ENCODE measurements at regions not wholly inside any gene's neighbourhood (a gene's known extent, or its start where the extent isn't known, plus 50 kb on each side); places are given as distances from the start of the nearest gene placed in this dataset.

GRCh38 chr4:122243785-122244184 is 91.7 kb downstream of the BLTP1 start:
- Histone ChIP-seq H3K4me1 (ENCODE audit: control insufficient read depth, insufficient read depth, low read length) (no peaks in the 10 kb centered on the region), H3K36me3 (ENCODE audit: control insufficient read depth in 2 of 2, insufficient read depth in 2 of 2, low read length in 2 of 2) (peaks cover 10 to 24% of the 10 kb centered on the region in 2 donors), H3K27ac (ENCODE audit: low read length) (no peak overlapping the region), H3K27me3 (ENCODE audit: control insufficient read depth in 1 of 2, insufficient read depth in 2 of 2, low read length in 2 of 2) (no peaks in the 10 kb centered on the region), H3K9ac (ENCODE audit: low read length in 2 of 2) (no peak overlapping the region), H3K4me3 (ENCODE audit: low read length in 2 of 2) (no peak overlapping the region), H3K9me3 (ENCODE audit: control insufficient read depth in 2 of 2, low read length in 2 of 2) (no peaks in the 10 kb centered on the region)

GRCh38 chr4:122244764-122245163 is 92.6 kb downstream of the BLTP1 start:
- Histone ChIP-seq H3K36me3 (ENCODE audit: control insufficient read depth in 2 of 2, insufficient read depth in 2 of 2, low read length in 2 of 2) (peaks cover 6 to 23% of the 10 kb centered on the region in 2 donors), H3K27ac (ENCODE audit: low read length) (no peak overlapping the region), H3K9me3 (ENCODE audit: control insufficient read depth in 2 of 2, low read length in 2 of 2) (no peaks in the 10 kb centered on the region), H3K9ac (ENCODE audit: low read length in 2 of 2) (no peak overlapping the region), H3K4me1 (ENCODE audit: control insufficient read depth, insufficient read depth, low read length) (no peaks in the 10 kb centered on the region), H3K27me3 (ENCODE audit: control insufficient read depth in 1 of 2, insufficient read depth in 2 of 2, low read length in 2 of 2) (no peaks in the 10 kb centered on the region), H3K4me3 (ENCODE audit: low read length in 2 of 2) (no peak overlapping the region)

GRCh38 chr4:122246551-122246950 is 94.4 kb downstream of the BLTP1 start:
- Histone ChIP-seq H3K4me3 (ENCODE audit: low read length in 2 of 2) (no peak overlapping the region), H3K4me1 (ENCODE audit: control insufficient read depth, insufficient read depth, low read length) (no peaks in the 10 kb centered on the region), H3K9ac (ENCODE audit: low read length in 2 of 2) (no peak overlapping the region), H3K9me3 (ENCODE audit: control insufficient read depth in 2 of 2, low read length in 2 of 2) (no peaks in the 10 kb centered on the region), H3K36me3 (ENCODE audit: control insufficient read depth in 2 of 2, insufficient read depth in 2 of 2, low read length in 2 of 2) (peaks cover 7 to 22% of the 10 kb centered on the region in 2 donors), H3K27me3 (ENCODE audit: control insufficient read depth in 1 of 2, insufficient read depth in 2 of 2, low read length in 2 of 2) (no peaks in the 10 kb centered on the region), H3K27ac (ENCODE audit: low read length) (no peak overlapping the region)

GRCh38 chr4:122249357-122249756 is 97.2 kb downstream of the BLTP1 start:
- Histone ChIP-seq H3K27ac (ENCODE audit: low read length) (no peak overlapping the region), H3K36me3 (ENCODE audit: control insufficient read depth in 2 of 2, insufficient read depth in 2 of 2, low read length in 2 of 2) (peaks cover 19 to 43% of the 10 kb centered on the region in 2 donors)

GRCh38 chr4:122252584-122252983 is 100.5 kb downstream of the BLTP1 start:
- H3K27me3 ChIP-seq (ENCODE audit: control insufficient read depth in 1 of 2, insufficient read depth in 2 of 2, low read length in 2 of 2), result no peaks in the 10 kb centered on the region
- H3K27ac ChIP-seq (ENCODE audit: low read length), result no peak overlapping the region
- H3K9ac ChIP-seq (ENCODE audit: low read length in 2 of 2), result no peak overlapping the region
- H3K36me3 ChIP-seq (ENCODE audit: control insufficient read depth in 2 of 2, insufficient read depth in 2 of 2, low read length in 2 of 2), result peaks cover 41 to 51% of the 10 kb centered on the region in 2 donors
- no peaks in the 10 kb centered on the region for H3K9me3 ChIP-seq (ENCODE audit: control insufficient read depth in 2 of 2, low read length in 2 of 2)
- H3K4me3 ChIP-seq (ENCODE audit: low read length in 2 of 2), result no peak overlapping the region
- H3K4me1 ChIP-seq (ENCODE audit: control insufficient read depth, insufficient read depth, low read length), result no peaks in the 10 kb centered on the region

More at GRCh38 chr4:122249357-122249756, 97.2 kb downstream of the BLTP1 start:
- Histone ChIP-seq H3K27me3 (ENCODE audit: control insufficient read depth in 1 of 2, insufficient read depth in 2 of 2, low read length in 2 of 2) (no peaks in the 10 kb centered on the region), H3K9ac (ENCODE audit: low read length in 2 of 2) (no peak overlapping the region), H3K4me3 (ENCODE audit: low read length in 2 of 2) (no peak overlapping the region), H3K9me3 (ENCODE audit: control insufficient read depth in 2 of 2, low read length in 2 of 2) (no peaks in the 10 kb centered on the region), H3K4me1 (ENCODE audit: control insufficient read depth, insufficient read depth, low read length) (no peaks in the 10 kb centered on the region)

- Histone ChIP-seq H3K36me3 (ENCODE audit: control insufficient read depth in 2 of 2, insufficient read depth in 2 of 2, low read length in 2 of 2) (peaks cover 43 to 46% of the 10 kb centered on the region in 2 donors), H3K4me3 (ENCODE audit: low read length in 2 of 2) (no peak overlapping the region), H3K27me3 (ENCODE audit: control insufficient read depth in 1 of 2, insufficient read depth in 2 of 2, low read length in 2 of 2) (no peaks in the 10 kb centered on the region), H3K27ac (ENCODE audit: low read length) (no peak overlapping the region), H3K9ac (ENCODE audit: low read length in 2 of 2) (no peak overlapping the region), H3K9me3 (ENCODE audit: control insufficient read depth in 2 of 2, low read length in 2 of 2) (no peaks in the 10 kb centered on the region), H3K4me1 (ENCODE audit: control insufficient read depth, insufficient read depth, low read length) (no peaks in the 10 kb centered on the region)
Observed at GRCh38 chr4:122259849-122260248, 107.7 kb downstream of the BLTP1 start.

GRCh38 chr4:122276359-122276758 is 102.5 kb upstream of the ADAD1 start:
- Histone ChIP-seq H3K27ac (ENCODE audit: low read length) (no peak overlapping the region), H3K9ac (ENCODE audit: low read length in 2 of 2) (no peak overlapping the region), H3K9me3 (ENCODE audit: control insufficient read depth in 2 of 2, low read length in 2 of 2) (no peaks in the 10 kb centered on the region), H3K27me3 (ENCODE audit: control insufficient read depth in 1 of 2, insufficient read depth in 2 of 2, low read length in 2 of 2) (no peaks in the 10 kb centered on the region), H3K4me3 (ENCODE audit: low read length in 2 of 2) (no peak overlapping the region), H3K4me1 (ENCODE audit: control insufficient read depth, insufficient read depth, low read length) (no peaks in the 10 kb centered on the region), H3K36me3 (ENCODE audit: control insufficient read depth in 2 of 2, insufficient read depth in 2 of 2, low read length in 2 of 2) (peaks cover 17 to 18% of the 10 kb centered on the region in 2 donors)

GRCh38 chr4:122278976-122279375 is 99.8 kb upstream of the ADAD1 start:
- H3K9me3 ChIP-seq (ENCODE audit: control insufficient read depth in 2 of 2, low read length in 2 of 2), result no peaks in the 10 kb centered on the region
- no peaks in the 10 kb centered on the region for H3K4me1 ChIP-seq (ENCODE audit: control insufficient read depth, insufficient read depth, low read length)
- peaks cover 11 to 16% of the 10 kb centered on the region in 2 donors for H3K36me3 ChIP-seq (ENCODE audit: control insufficient read depth in 2 of 2, insufficient read depth in 2 of 2, low read length in 2 of 2)
- H3K27ac ChIP-seq (ENCODE audit: low read length), result no peak overlapping the region
- H3K27me3 ChIP-seq (ENCODE audit: control insufficient read depth in 1 of 2, insufficient read depth in 2 of 2, low read length in 2 of 2), result no peaks in the 10 kb centered on the region
- H3K9ac ChIP-seq (ENCODE audit: low read length in 2 of 2), result no peak overlapping the region
- no peak overlapping the region for H3K4me3 ChIP-seq (ENCODE audit: low read length in 2 of 2)

- Histone ChIP-seq H3K9me3 (ENCODE audit: control insufficient read depth in 2 of 2, low read length in 2 of 2) (no peaks in the 10 kb centered on the region), H3K4me3 (ENCODE audit: low read length in 2 of 2) (no peak overlapping the region), H3K27me3 (ENCODE audit: control insufficient read depth in 1 of 2, insufficient read depth in 2 of 2, low read length in 2 of 2) (no peaks in the 10 kb centered on the region), H3K27ac (ENCODE audit: low read length) (no peak overlapping the region), H3K9ac (ENCODE audit: low read length in 2 of 2) (no peak overlapping the region), H3K36me3 (ENCODE audit: control insufficient read depth in 2 of 2, insufficient read depth in 2 of 2, low read length in 2 of 2) (peaks cover 11 to 16% of the 10 kb centered on the region in 2 donors), H3K4me1 (ENCODE audit: control insufficient read depth, insufficient read depth, low read length) (no peaks in the 10 kb centered on the region)
Observed at GRCh38 chr4:122279670-122280069, 99.1 kb upstream of the ADAD1 start.

GRCh38 chr4:122285285-122285684 is 93.5 kb upstream of the ADAD1 start:
- no peaks in the 10 kb centered on the region for H3K4me1 ChIP-seq (ENCODE audit: control insufficient read depth, insufficient read depth, low read length)
- H3K4me3 ChIP-seq (ENCODE audit: low read length in 2 of 2), result no peak overlapping the region
- H3K27me3 ChIP-seq (ENCODE audit: control insufficient read depth in 1 of 2, insufficient read depth in 2 of 2, low read length in 2 of 2), result no peaks in the 10 kb centered on the region
- H3K9ac ChIP-seq (ENCODE audit: low read length in 2 of 2), result no peak overlapping the region
- no peaks in the 10 kb centered on the region for H3K9me3 ChIP-seq (ENCODE audit: control insufficient read depth in 2 of 2, low read length in 2 of 2)
- H3K36me3 ChIP-seq (ENCODE audit: control insufficient read depth in 2 of 2, insufficient read depth in 2 of 2, low read length in 2 of 2), result peaks cover 9 to 22% of the 10 kb centered on the region in 2 donors
- no peak overlapping the region for H3K27ac ChIP-seq (ENCODE audit: low read length)

- peaks cover 10 to 32% of the 10 kb centered on the region in 2 donors for H3K36me3 ChIP-seq (ENCODE audit: control insufficient read depth in 2 of 2, insufficient read depth in 2 of 2, low read length in 2 of 2)
- no peaks in the 10 kb centered on the region for H3K4me1 ChIP-seq (ENCODE audit: control insufficient read depth, insufficient read depth, low read length)
- H3K9ac ChIP-seq (ENCODE audit: low read length in 2 of 2), result no peak overlapping the region
- no peaks in the 10 kb centered on the region for H3K27me3 ChIP-seq (ENCODE audit: control insufficient read depth in 1 of 2, insufficient read depth in 2 of 2, low read length in 2 of 2)
- no peaks in the 10 kb centered on the region for H3K9me3 ChIP-seq (ENCODE audit: control insufficient read depth in 2 of 2, low read length in 2 of 2)
- no peak overlapping the region for H3K27ac ChIP-seq (ENCODE audit: low read length)
- H3K4me3 ChIP-seq (ENCODE audit: low read length in 2 of 2), result no peak overlapping the region
Observed at GRCh38 chr4:122293374-122294365, 85.1 kb upstream of the ADAD1 start.

Data from stomach smooth muscle (tissue), 2 donors.